HL-60/S4 treated with retinoic acid at 250 ng/mL for 4 days and 3 days (cell line): ENCODE measurements at regions not wholly inside any gene's neighbourhood (a gene's known extent, or its start where the extent isn't known, plus 50 kb on each side); places are given as distances from the start of the nearest gene placed in this dataset.

Source experiments
- in situ Hi-C: fragments of 300-500 bp; cut with MboI; formaldehyde crosslinking; loops from 2 replicates; pipeline ENCODE4 v1.7.0; 2022; ENCODE audit warnings: low sequenced_read_pairs

GRCh38 chr9:120018550-120018949 lies 561.4 kb downstream of the CDK5RAP2 start:
- in situ Hi-C loops, result no loop called here

GRCh38 chr9:120018037-120018436 lies 561.9 kb downstream of the CDK5RAP2 start:
- in situ Hi-C loops, result no loop called here

GRCh38 chr9:120016231-120016630 lies 563.7 kb downstream of the CDK5RAP2 start:
- in situ Hi-C loops, result no loop called here

- in situ Hi-C loops, result no loop called here
These were observed 565.2 kb downstream of the CDK5RAP2 start for GRCh38 chr9:120014796-120015195.

- in situ Hi-C loops, result no loop called here
These were observed 570.1 kb downstream of the CDK5RAP2 start for GRCh38 chr9:120009856-120010255.

GRCh38 chr9:120001536-120001935 lies 578.4 kb downstream of the CDK5RAP2 start:
- in situ Hi-C loops, result no loop called here

GRCh38 chr9:119998614-119999013 lies 581.4 kb downstream of the CDK5RAP2 start:
- in situ Hi-C loops, result no loop called here

GRCh38 chr9:119991797-119992196 lies 588.2 kb downstream of the CDK5RAP2 start:
- in situ Hi-C loops, result no loop called here

GRCh38 chr9:119986713-119987112 lies 593.3 kb downstream of the CDK5RAP2 start:
- in situ Hi-C loops, result no loop called here

- in situ Hi-C loops, result no loop called here
These were observed 593.8 kb downstream of the CDK5RAP2 start for GRCh38 chr9:119986205-119986604.

- in situ Hi-C loops, result no loop called here
These were observed 604.8 kb upstream of the BRINP1 start for GRCh38 chr9:119974026-119974425.

GRCh38 chr9:119968836-119969707 lies 599.8 kb upstream of the BRINP1 start:
- in situ Hi-C loops, result no loop called here

GRCh38 chr9:119967867-119968535 lies 598.8 kb upstream of the BRINP1 start:
- in situ Hi-C loops, result no loop called here

GRCh38 chr9:119963798-119964372 lies 594.6 kb upstream of the BRINP1 start:
- in situ Hi-C loops, result no loop called here

- in situ Hi-C loops, result no loop called here
These were observed 594.1 kb upstream of the BRINP1 start for GRCh38 chr9:119963258-119963797.

GRCh38 chr9:119961774-119962424 lies 592.7 kb upstream of the BRINP1 start:
- in situ Hi-C loops, result no loop called here

- in situ Hi-C loops, result no loop called here
These were observed 590.8 kb upstream of the BRINP1 start for GRCh38 chr9:119959846-119960545.

- in situ Hi-C loops, result no loop called here
These were observed 586.9 kb upstream of the BRINP1 start for GRCh38 chr9:119956111-119956510.

GRCh38 chr9:119955276-119955675 lies 586.0 kb upstream of the BRINP1 start:
- in situ Hi-C loops, result no loop called here

- in situ Hi-C loops, result no loop called here
These were observed 582.4 kb upstream of the BRINP1 start for GRCh38 chr9:119951591-119951990.
